Activated CD8-positive, alpha-beta T cell treated with anti-CD3 and anti-CD28 coated beads, Interleukin-2, amount 10 ng/mL, durations not matched to agents 7 days and 5 days (primary cell): ENCODE measurements at regions not wholly inside any gene's neighbourhood (a gene's known extent, or its start where the extent isn't known, plus 50 kb on each side); places are given as distances from the start of the nearest gene placed in this dataset.
A peak's percentile ranks its signal among the peaks of the same experiment; 100 is the strongest.

Experiments used
- ATAC-seq: fragments of 150-1000 bp; cut with Tn5 transposase; one replicate; pipeline ENCODE4 v1.10.0; 2021; ENCODE audit warnings: moderate library complexity
- CTCF ChIA-PET: fragments of 350-600 bp; sonication (Branson Sonifier 250); formaldehyde crosslinking; loops from one replicate; lab custom pipeline; 2021; ENCODE audit warnings: antibody characterized with exemption; lab: Charles Lee
- POLR2A ChIA-PET: fragments of 350-600 bp; sonication (Branson Sonifier 250); formaldehyde crosslinking; loops from one replicate; lab custom pipeline; 2021; ENCODE audit warnings: antibody characterized with exemption; lab: Charles Lee
- DNase-seq: peaks from one replicate; pipeline ENCODE4 v3.0.0-alpha.2; 2020
- H3K27ac Mint-ChIP-seq: one replicate; pipeline ENCODE4 v1.8.0; 2021; ENCODE audit warnings: mild to moderate bottlenecking, mixed read lengths
- H3K27me3 Mint-ChIP-seq: one replicate; pipeline ENCODE4 v1.8.0; 2021; ENCODE audit warnings: low read depth, mixed read lengths
- H3K36me3 Mint-ChIP-seq: one replicate; pipeline ENCODE4 v1.8.0; 2021; ENCODE audit warnings: low read depth, mixed read lengths
- H3K4me1 Mint-ChIP-seq: one replicate; pipeline ENCODE4 v1.8.0; 2021; ENCODE audit warnings: low read depth, mixed read lengths
- H3K4me3 Mint-ChIP-seq: one replicate; pipeline ENCODE4 v1.8.0; 2021; ENCODE audit warnings: mild to moderate bottlenecking, mixed read lengths
- H3K9me3 Mint-ChIP-seq: one replicate; pipeline ENCODE4 v1.8.0; 2022; ENCODE audit warnings: mixed read lengths; ENCODE audit not compliant: insufficient read depth

DNA sequence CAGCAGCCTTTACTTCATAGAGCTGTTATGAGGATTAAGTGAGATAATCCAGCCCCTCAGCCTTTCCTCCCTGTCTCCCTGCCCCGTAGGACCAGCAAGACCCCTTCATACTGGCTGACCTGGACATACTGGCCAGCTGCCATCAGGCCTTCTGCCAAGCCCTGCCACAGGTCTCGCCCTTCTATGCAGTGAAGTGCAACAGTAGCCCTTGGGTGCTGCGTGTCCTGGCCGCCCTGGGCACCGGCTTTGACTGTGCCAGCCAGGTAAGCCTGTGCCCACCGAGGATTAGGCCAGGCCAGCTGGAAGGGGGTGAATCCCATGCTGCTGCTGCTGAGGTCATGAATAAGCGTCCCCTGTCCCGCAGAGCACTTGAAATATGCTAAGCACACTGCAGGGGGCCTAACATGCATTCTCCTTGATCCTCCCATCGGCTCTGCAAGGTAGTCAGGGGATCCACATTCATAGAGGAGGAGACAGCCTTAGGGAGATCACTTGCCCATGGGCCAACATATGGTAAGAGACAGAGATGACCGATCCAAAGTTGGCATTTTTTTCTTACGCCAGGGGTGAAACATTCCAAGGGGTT lies 73.3 kb upstream of the TINAGL1 start:
- DNase-seq (no peak), ATAC-seq (no peak)
- Mint-ChIP-seq H3K27me3 (peaks cover 8% of the 10 kb centered on the region), H3K27ac (no peak overlapping the region), H3K4me3 (no peak overlapping the region), H3K9me3 (no peaks in the 10 kb centered on the region), H3K36me3 (no peaks in the 10 kb centered on the region), H3K4me1 (peaks cover 14% of the 10 kb centered on the region)
- CTCF ChIA-PET, result no interaction called here
- POLR2A ChIA-PET, result no interaction called here

DNA sequence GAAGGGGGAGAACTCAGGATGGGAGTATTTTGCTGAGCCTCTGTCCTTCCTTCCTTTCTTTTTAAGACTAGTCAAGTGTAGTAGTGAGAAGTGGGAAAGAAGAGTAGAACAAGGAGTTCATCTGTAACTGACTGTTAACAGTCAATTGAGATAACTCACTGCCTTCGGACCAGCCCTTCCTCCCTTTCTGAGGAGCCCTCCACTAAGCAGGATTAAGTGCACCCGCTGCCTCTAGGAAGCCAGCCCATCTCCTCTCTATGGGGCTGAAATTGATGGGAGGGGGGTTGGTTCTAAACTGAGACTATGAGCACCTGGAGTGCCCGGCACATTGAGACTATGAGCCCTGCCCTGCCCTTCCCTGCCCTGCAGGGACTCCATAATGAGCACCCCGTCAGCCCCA lies 72.7 kb upstream of the TINAGL1 start:
- peaks cover 14% of the 10 kb centered on the region for H3K4me1 Mint-ChIP-seq
- peaks cover 11% of the 10 kb centered on the region for H3K27me3 Mint-ChIP-seq
- no peak for ATAC-seq
- H3K9me3 Mint-ChIP-seq, result no peaks in the 10 kb centered on the region
- POLR2A ChIA-PET, result no interaction called here
- no peaks in the 10 kb centered on the region for H3K36me3 Mint-ChIP-seq
- DNase-seq, result no peak
- H3K4me3 Mint-ChIP-seq, result no peak overlapping the region
- no peak overlapping the region for H3K27ac Mint-ChIP-seq
- CTCF ChIA-PET, result no interaction called here

DNA sequence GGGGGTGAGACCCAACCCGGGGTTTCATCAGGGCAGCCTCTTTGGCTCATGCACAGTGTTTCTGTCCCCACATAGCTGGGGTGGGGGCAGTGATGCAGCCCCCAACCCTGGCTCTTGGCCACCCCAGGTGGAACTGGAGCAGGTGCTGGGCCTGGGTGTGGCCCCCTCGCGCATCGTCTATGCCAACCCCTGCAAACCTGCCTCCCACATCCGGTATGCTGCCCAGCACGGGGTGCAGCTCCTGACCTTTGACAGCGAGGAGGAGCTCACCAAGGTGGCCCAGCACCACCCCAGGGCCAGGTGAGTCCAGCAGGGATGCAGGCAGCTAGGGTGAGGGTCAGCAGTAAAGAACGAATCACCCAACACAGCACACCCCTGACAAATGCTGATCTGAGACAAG lies 72.3 kb upstream of the TINAGL1 start:
- no peak for ATAC-seq
- no peak for DNase-seq
- Mint-ChIP-seq H3K4me1 (peaks cover 15% of the 10 kb centered on the region), H3K4me3 (no peak overlapping the region), H3K27me3 (peaks cover 11% of the 10 kb centered on the region), H3K36me3 (no peaks in the 10 kb centered on the region), H3K27ac (no peak overlapping the region), H3K9me3 (no peaks in the 10 kb centered on the region)
- CTCF ChIA-PET, result no interaction called here
- POLR2A ChIA-PET, result no interaction called here

GRCh38 chr1:31505911-31506497 lies 70.3 kb upstream of the TINAGL1 start:
- CTCF ChIA-PET, result interaction anchor here (0.8 kb wide), 1 partner anchor 44 kb away, joined by 4 read pairs; no protein-coding TSS in a partner anchor
- Mint-ChIP-seq H3K9me3 (no peaks in the 10 kb centered on the region), H3K4me1 (peaks cover 23% of the 10 kb centered on the region), H3K36me3 (no peaks in the 10 kb centered on the region), H3K27me3 (peaks cover 13% of the 10 kb centered on the region), H3K4me3 (no peak overlapping the region), H3K27ac (no peak overlapping the region)
- POLR2A ChIA-PET, result no interaction called here
- ATAC-seq, result peak; percentile 74
- DNase-seq, result peak; percentile 61

DNA sequence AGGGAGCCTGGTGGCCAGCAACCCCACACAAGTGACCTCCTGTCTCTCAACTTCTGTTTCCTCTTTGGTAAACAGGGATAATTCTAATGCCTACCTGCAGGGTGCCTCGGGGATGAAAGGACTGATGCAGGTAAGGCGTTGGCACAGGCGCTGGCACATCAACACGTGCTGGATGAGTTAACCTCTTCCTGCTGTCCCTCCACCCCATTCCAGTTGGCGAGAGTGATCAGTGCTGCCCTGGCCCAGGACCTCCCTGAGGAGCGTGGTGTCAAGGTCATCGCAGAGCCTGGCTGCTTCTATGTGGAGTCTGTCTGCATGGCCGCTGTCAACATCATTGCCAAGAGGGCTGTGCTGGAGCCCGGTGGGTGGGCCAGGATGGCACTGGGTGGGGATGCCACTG lies 69.1 kb upstream of the TINAGL1 start:
- H3K27me3 Mint-ChIP-seq, result peaks cover 10% of the 10 kb centered on the region
- H3K4me3 Mint-ChIP-seq, result no peak overlapping the region
- H3K36me3 Mint-ChIP-seq, result no peaks in the 10 kb centered on the region
- ATAC-seq (no peak), DNase-seq (no peak)
- peaks cover 23% of the 10 kb centered on the region for H3K4me1 Mint-ChIP-seq
- CTCF ChIA-PET, result no interaction called here
- H3K27ac Mint-ChIP-seq, result no peak overlapping the region
- no peaks in the 10 kb centered on the region for H3K9me3 Mint-ChIP-seq
- POLR2A ChIA-PET, result no interaction called here

DNA sequence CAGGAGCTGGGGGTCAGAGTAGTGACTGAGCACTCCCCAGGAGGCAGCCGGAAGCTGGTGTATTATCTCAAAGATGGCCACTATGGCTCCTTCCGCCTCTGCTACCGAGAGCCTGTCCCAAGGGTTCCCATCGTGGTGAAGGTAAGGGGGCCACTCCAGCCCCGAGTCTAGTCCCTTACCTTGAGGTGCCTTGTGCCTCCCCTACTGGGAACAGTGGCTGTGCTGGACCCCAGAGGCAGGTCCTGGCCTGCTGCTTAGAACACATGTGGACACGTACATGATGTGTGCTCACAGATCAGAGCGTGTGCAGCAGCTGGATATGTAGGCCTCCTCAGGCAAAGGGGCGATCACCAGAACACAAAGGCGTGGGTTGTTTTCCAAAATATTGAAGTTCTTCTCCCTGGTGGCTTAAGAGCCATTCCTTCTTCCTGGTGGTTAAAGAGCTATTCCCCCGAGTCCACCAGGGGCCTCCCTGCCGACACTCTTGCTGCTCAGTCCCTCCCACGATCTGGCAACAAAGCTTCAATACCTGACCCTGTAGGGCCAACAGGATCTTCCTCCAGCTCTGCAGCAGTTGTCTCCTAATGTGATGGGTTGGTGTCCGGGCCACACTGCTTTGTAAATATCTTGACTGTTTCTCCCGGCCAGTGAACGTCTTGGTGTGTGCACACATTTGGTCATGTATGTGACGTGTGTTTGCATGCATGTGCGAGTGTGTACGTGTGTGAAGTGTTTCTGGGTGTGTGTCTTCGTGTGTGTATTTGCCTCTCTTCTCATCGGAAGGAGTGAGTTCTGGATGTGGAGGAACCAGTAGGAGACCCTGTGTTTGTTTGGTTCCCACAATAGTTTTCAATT lies 68.4 kb upstream of the TINAGL1 start:
- ChIA-PET POLR2A (no interaction called here), CTCF (interaction anchor here (1.4 kb wide), 1 partner anchor 41 kb away, joined by 6 read pairs; no protein-coding TSS in a partner anchor)
- no peak overlapping the region for H3K27ac Mint-ChIP-seq
- no peak for DNase-seq
- H3K9me3 Mint-ChIP-seq, result no peaks in the 10 kb centered on the region
- H3K36me3 Mint-ChIP-seq, result no peaks in the 10 kb centered on the region
- H3K27me3 Mint-ChIP-seq, result peaks cover 10% of the 10 kb centered on the region
- no peak for ATAC-seq
- peaks cover 23% of the 10 kb centered on the region for H3K4me1 Mint-ChIP-seq
- H3K4me3 Mint-ChIP-seq, result no peak overlapping the region

DNA sequence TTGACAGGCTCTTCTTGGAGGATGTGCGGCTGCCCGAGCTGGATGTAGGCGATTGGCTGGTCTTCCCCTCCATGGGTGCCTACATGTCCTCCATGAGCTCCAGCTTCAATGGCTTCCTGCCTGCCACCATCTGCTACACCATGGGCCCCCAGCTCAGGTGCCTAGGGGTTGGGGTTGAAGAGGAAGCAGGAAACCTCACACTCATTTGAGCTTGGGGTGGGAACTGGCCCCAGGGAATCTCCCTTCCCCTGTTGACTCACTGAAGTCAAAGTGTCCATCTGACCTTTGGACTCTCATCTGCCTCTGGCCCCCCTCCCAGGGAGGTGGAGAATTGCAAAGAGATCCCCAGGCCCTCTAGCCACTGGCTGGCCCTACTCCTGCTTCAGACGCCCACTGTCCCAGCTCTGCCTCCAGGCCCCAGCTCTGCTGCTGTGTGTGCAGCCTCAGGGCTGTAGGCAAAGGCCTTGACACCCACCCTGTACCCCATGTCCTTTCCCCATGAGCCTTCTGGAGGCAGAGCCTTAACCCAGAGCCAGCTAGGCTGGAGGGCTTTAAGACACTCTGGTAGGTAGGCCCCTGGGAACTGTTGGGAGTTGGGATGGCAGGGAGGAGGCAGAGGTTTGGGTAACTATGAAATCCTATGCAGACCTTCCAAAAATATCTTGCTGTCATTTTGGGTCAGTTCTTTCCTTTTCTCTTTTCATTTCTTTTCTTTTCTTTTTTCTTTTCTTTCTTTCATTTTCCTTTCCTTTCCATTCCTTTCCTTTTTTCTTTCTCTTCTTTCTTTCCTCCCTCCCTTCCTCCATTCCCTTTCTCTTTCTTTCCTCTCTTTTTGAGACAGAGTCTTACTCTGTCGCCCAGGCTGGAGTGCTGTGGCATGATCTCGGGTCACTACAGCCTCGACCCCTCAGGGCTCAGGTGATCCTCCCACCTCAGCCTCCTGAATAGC lies 66.9 kb upstream of the TINAGL1 start:
- no peaks in the 10 kb centered on the region for H3K36me3 Mint-ChIP-seq
- no peaks in the 10 kb centered on the region for H3K9me3 Mint-ChIP-seq
- H3K4me3 Mint-ChIP-seq, result no peak overlapping the region
- ChIA-PET CTCF (interaction anchor here (1.4 kb wide), 1 partner anchor 40 kb away, joined by 6 read pairs; no protein-coding TSS in a partner anchor), POLR2A (no interaction called here)
- H3K4me1 Mint-ChIP-seq, result peaks cover 23% of the 10 kb centered on the region
- H3K27ac Mint-ChIP-seq, result no peak overlapping the region
- DNase-seq, result no peak
- no peak for ATAC-seq
- H3K27me3 Mint-ChIP-seq, result peaks cover 7% of the 10 kb centered on the region

DNA sequence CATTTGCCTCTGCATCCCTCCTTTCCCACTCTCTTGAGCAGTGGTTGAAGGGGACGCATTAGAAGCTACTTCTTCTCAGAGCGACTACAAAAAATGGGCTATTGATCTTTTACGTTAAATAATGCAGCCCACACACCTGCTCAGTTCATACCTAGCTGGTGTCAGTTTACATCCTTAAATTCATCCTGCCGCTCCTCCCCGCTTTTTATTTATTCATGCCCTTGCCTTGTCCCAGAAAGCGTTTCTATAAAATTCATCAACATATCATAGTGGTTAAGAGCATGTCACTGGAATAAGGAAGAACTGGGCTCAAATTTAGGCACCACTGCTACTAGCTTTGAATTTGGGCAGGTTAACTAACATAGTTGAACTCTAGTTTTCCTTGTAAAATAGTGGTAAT lies 66.0 kb upstream of the TINAGL1 start:
- ATAC-seq (no peak), DNase-seq (no peak)
- CTCF ChIA-PET, result no interaction called here
- H3K4me3 Mint-ChIP-seq, result no peak overlapping the region
- peaks cover 7% of the 10 kb centered on the region for H3K27me3 Mint-ChIP-seq
- H3K36me3 Mint-ChIP-seq, result no peaks in the 10 kb centered on the region
- no peaks in the 10 kb centered on the region for H3K9me3 Mint-ChIP-seq
- POLR2A ChIA-PET, result no interaction called here
- H3K4me1 Mint-ChIP-seq, result peaks cover 21% of the 10 kb centered on the region
- no peak overlapping the region for H3K27ac Mint-ChIP-seq

- ATAC-seq (no peak), DNase-seq (no peak)
- Mint-ChIP-seq H3K4me3 (no peak overlapping the region), H3K27ac (no peak overlapping the region), H3K9me3 (no peaks in the 10 kb centered on the region), H3K27me3 (peaks cover 7% of the 10 kb centered on the region), H3K4me1 (peaks cover 13% of the 10 kb centered on the region), H3K36me3 (no peaks in the 10 kb centered on the region)
- POLR2A ChIA-PET, result no interaction called here
- CTCF ChIA-PET, result no interaction called here
These were observed 65.2 kb upstream of the TINAGL1 start for GRCh38 chr1:31510853-31511789.

- ChIA-PET CTCF (no interaction called here), POLR2A (interaction anchor here (0.6 kb wide), 1 partner anchor 19 kb away, joined by 4 read pairs; no protein-coding TSS in a partner anchor)
- no peaks in the 10 kb centered on the region for H3K36me3 Mint-ChIP-seq
- DNase-seq, result no peak
- peaks cover 10% of the 10 kb centered on the region for H3K4me1 Mint-ChIP-seq
- no peaks in the 10 kb centered on the region for H3K9me3 Mint-ChIP-seq
- no peak for ATAC-seq
- H3K27me3 Mint-ChIP-seq, result peaks cover 7% of the 10 kb centered on the region
- H3K4me3 Mint-ChIP-seq, result no peak overlapping the region
- no peak overlapping the region for H3K27ac Mint-ChIP-seq
These were observed 64.3 kb upstream of the TINAGL1 start for GRCh38 chr1:31511848-31512615.
